HG03354 (cell line): ENCODE measurements at regions not wholly inside any gene's neighbourhood (a gene's known extent, or its start where the extent isn't known, plus 50 kb on each side); places are given as distances from the start of the nearest gene placed in this dataset.

Experiments
- ATAC-seq: cut with Tn5 transposase; IDR thresholded peaks from one replicate; pipeline ENCODE4 v1.9.1; 2021; ENCODE audit warnings: mild to moderate bottlenecking; ENCODE audit not compliant: unreplicated experiment, poor library complexity, severe bottlenecking

GRCh38 chr2:64392529-64392928, 61.4 kb upstream of the LGALSL start:
- ATAC-seq, result no peak

DNA sequence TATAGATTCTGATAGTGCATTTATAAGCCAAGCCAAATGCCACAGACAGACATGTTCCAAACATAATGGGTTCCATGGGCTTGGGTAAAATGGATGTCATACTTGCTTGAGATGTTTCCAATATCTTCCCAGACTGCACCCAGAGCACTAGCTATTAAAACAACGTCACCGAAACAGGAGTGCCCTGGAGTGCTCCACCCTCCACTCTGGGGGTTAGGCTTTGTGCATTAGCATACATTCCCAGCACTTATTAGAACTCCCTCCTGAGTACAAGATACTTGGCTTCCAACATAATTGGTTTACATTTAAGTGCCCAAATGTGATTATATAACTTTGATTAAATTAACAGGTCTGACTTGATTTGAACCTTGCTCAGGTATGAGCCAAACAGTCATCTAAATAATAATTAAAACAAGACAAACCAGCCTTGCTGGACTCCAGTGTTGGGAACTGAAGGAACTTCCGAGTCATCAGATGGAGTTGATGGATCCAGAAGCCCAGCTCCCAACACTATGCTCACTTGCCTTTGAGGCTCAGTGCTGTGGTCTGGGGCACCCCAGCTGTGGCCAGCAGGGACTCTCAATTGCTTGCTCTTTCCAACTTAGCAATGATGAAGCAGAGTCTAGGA, 60.5 kb upstream of the LGALSL start:
- ATAC-seq, result no peak

- ATAC-seq, result no peak
Measured at GRCh38 chr2:64394153-64394552, 59.8 kb upstream of the LGALSL start.

GRCh38 chr2:64396001-64396400, 58.0 kb upstream of the LGALSL start:
- ATAC-seq, result no peak

DNA sequence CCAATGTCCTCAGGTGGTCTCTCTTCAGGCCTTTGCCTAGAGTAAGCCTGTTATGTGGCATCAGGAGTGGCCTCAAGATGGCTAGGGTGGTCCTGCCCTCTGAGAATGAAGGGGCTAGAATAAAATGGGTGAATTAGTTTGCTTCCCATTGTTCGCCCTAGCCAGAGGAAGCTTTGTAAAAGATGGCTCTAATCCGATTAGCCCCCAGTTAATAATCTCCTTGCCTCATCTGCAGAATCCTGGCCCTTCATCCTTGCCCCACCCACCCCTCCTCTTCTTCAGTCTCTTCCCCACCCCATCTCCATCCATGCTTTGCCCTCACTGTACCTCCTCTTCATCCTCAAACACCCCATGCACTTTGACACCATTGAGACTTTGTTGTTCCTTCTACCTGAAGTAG, 57.4 kb upstream of the LGALSL start:
- ATAC-seq, result no peak

DNA sequence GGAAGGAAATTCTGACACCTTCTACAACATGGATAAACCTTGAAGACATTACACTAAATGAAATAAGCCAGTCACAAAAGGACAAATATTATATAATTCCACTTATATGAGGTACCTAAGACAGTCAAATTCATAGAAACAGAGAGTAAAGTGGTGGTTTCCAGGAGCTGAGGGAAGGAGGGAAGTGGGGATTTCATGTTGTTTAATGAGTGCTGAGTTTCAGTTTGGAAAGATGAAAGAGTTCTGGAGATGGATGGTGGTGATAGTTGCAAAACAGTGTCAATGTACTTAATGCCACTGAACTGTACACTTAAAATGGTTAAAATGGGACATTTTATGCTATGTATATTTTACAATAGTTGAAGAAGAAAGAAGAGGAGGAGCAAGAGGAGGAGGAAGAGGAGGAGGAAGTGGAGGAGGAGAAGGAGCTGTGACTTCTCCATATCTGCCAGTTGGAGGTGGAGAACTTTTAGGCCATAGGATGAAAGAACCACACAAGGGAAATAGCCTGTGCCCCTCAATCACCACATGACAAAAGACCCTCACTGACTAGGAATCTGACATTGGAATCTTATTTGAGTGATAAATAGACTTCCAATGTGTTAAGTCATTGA, 55.3 kb upstream of the LGALSL start:
- ATAC-seq, result no peak

- no peak for ATAC-seq
Measured at GRCh38 chr2:64399521-64399920, 54.4 kb upstream of the LGALSL start.

DNA sequence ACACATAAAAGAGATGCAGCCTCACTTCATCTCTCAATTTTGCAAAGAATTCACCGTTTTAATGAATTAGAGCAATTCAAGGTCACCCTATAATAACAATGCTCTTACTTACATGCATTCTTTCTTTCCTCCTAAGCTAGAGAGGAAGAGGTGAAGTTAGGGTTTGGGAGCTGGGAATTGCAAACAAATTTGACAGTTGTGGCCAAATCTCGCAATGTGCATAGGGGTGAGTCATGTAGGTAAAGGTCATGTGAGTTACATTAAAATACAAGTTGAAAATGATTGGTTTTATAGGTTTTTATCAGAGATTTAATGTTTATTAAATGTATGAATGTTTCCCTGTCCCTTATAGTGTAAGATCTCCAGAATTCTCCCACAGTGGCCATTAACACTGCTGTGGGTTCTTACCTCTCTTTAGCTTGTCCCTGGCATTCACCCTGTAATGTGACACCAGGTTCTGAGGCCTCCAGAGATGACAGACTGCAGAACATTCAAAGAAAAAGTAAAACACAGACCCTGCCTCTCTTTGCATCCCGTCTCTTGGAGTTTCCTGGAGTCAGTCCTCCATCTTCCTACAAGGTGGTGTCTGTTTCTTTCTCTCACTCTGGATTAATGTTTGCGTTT, 53.7 kb upstream of the LGALSL start:
- ATAC-seq, result no peak

DNA sequence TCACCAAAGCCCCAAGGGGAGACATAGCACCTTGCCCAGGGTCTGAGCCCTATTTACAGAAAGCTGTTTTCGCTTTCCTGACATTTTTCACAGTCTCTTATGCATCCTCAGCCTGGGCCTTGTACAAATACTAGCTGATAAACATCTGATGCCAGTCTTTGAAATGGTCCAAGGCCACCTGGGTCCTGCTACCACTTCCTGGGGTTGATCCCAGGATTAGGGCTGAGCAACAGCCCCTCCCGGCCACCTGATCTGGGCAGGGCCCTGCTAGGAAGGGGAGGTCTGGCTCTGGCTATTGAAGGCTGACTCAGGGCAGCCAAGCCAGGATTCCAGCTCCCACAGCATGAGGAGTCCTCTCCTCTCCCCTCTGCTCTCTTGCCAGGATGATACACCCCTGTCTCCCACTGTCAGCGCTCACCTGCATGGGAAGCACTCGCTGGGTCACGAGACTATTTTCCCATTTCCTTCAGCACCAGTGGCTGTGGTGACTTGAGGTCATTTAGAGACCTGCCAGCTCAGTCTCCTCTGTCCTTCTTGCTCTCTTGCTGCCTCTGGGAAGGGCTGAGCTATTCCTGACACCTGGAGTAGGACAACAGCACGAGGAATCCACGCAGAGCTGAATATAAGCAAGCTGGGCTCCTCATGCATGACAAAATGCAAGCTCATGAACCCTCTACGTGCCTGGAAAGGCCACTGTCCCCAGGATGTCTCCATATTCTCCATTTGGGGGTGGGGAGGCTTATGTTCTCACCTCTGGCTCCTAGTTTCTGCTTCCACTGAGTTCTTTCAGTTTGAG, 53.0 kb upstream of the LGALSL start:
- ATAC-seq, result no peak

DNA sequence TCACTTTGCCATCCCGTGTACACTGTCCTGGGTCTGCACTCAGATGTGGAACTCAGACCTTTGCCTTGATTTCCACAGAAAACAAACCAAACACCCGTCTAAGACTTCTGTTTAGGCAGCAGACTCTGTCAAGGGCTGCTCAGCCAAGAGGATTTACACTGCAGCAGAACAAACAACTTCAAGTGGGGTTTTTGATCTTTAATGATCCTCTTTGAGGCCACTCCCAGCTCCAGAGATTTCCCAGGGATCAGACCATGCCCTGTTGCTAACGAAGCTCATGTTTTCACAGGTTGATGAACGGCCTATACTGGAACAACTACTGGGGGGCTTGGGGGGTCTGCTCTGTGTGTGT, 52.5 kb upstream of the LGALSL start:
- no peak for ATAC-seq

DNA sequence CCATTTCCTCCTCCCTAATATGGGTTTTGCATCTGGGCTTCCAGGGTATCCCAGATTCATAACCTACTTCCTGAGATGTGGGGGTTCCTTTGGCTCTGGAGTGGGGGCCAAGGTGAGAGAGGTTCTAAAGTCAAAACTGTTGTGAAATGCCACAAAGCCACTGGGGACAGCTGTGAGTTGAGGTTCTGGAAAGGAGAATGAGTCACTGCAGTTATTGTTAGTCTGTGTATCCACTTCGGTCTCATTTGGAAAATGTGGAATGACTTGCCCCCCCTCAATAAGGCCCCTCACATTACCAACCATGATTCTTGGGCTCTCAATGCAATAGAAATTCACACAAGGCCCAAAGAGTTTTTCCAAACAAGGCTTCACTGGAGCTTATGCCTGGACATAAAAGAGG, 51.1 kb upstream of the LGALSL start:
- ATAC-seq, result no peak

GRCh38 chr2:64403426-64403825, 50.5 kb upstream of the LGALSL start:
- no peak for ATAC-seq

GRCh38 chr2:64404002-64404731, 49.8 kb upstream of the LGALSL start:
- ATAC-seq, result peak; percentile 80
